ENCODE measurements at regions not wholly inside any gene's neighbourhood (a gene's known extent, or its start where the extent isn't known, plus 50 kb on each side); places are given as distances from the start of the nearest gene placed in this dataset.

DNA sequence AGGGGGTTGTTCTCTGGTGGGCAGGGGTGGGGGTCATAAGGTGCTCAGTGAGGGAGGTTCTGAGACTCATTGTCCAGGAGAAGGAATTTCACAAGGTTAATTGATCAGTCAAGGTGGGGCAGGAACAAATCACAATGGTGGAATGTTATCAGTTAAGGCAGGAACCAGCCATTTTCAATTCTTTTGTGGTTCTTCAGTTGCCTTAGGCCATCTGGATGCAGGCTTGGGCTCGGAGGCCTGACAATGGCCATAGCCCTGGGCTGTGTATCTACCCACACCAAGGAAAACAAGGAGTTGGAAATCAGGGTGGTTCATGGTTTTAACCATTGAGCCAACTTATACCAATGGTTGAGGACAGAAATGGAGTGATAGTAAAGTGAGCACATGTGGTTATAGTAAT is 1221.8 kb downstream of the TYW1 start:
- no peaks in the 10 kb centered on the region for H3K79me1 ChIP-seq (ENCODE audit: low read depth in 1 of 2, low read length in 2 of 2)
- no CpG with 5 or more reads among the region's 1 CpG for WGBS, 2 experiments (ENCODE audit: extremely low coverage in 2 of 2, insufficient read length in 1 of 2)
- dilution Hi-C loops (cut with HindIII; ENCODE audit: low sequenced_read_pairs, unreplicated experiment) = no loop called here
- H3K4ac ChIP-seq (ENCODE audit: low read depth, low read length) = no peak overlapping the region
- H2AK5ac ChIP-seq (ENCODE audit: low read depth, low read length) = no peak overlapping the region
- no peak overlapping the region for H3K27ac ChIP-seq (ENCODE audit: insufficient read depth, low read length)
- H3K9ac ChIP-seq (ENCODE audit: low read depth, low read length) = no peak overlapping the region
- no peaks in the 10 kb centered on the region for H3K36me3 ChIP-seq (ENCODE audit: control insufficient read depth, insufficient read depth, low read length)
- in situ Hi-C loops (cut with MboI; ENCODE audit: low sequenced_read_pairs) = no loop called here
- H2BK15ac ChIP-seq (ENCODE audit: low read depth, low read length) = no peak overlapping the region
- H3K27me3 ChIP-seq (ENCODE audit: control insufficient read depth, insufficient read depth, low read length) = no peaks in the 10 kb centered on the region
- DNase-seq = no peak
- H4K8ac ChIP-seq (ENCODE audit: low read depth in 2 of 2, low read length in 2 of 2) = no peak overlapping the region
- no peak overlapping the region for H2BK20ac ChIP-seq (ENCODE audit: low read depth, low read length)
- H3K18ac ChIP-seq (ENCODE audit: low read depth, low read length) = no peak overlapping the region
- H3K23ac ChIP-seq (ENCODE audit: low read depth, low read length) = no peak overlapping the region
- H4K91ac ChIP-seq (ENCODE audit: insufficient read depth, low read depth, low read length) = no peak overlapping the region
- no peak overlapping the region for H2BK5ac ChIP-seq (ENCODE audit: low read depth, low read length, poor library complexity, severe bottlenecking)
- H4K20me1 ChIP-seq (ENCODE audit: insufficient read depth, low read length) = no peaks in the 10 kb centered on the region
- H3K9me3 ChIP-seq (ENCODE audit: control insufficient read depth, insufficient read depth, low read length) = peaks cover 16% of the 10 kb centered on the region
- ChIA-PET CTCF (no interaction called here), POLR2A (ENCODE audit: unreplicated experiment) (no interaction called here)
- H3K4me2 ChIP-seq (ENCODE audit: low read depth, low read length) = no peak overlapping the region
- H2AFZ ChIP-seq (replicated peaks; ENCODE audit: low read length, poor library complexity) = no peak overlapping the region
- no peak overlapping the region for H2BK120ac ChIP-seq (ENCODE audit: low read depth, low read length)
- intact Hi-C loops (cut with micrococcal nuclease) = no loop called here
- no peaks in the 10 kb centered on the region for H3K9me1 ChIP-seq (ENCODE audit: insufficient read depth, low read length)
- no peak overlapping the region for H2AK9ac ChIP-seq (replicated peaks; ENCODE audit: low read depth, low read length, poor library complexity)
- no peak for ATAC-seq (ENCODE audit: low read depth)
- TF ChIP-seq, protein P1, sequence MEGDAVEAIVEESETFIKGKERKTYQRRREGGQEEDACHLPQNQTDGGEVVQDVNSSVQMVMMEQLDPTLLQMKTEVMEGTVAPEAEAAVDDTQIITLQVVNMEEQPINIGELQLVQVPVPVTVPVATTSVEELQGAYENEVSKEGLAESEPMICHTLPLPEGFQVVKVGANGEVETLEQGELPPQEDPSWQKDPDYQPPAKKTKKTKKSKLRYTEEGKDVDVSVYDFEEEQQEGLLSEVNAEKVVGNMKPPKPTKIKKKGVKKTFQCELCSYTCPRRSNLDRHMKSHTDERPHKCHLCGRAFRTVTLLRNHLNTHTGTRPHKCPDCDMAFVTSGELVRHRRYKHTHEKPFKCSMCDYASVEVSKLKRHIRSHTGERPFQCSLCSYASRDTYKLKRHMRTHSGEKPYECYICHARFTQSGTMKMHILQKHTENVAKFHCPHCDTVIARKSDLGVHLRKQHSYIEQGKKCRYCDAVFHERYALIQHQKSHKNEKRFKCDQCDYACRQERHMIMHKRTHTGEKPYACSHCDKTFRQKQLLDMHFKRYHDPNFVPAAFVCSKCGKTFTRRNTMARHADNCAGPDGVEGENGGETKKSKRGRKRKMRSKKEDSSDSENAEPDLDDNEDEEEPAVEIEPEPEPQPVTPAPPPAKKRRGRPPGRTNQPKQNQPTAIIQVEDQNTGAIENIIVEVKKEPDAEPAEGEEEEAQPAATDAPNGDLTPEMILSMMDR (conservative IDR thresholded peaks at IDR 0.05; ENCODE audit: low read depth, low read length) = no peak
- no peak for TF ChIP-seq CEBPB (IDR thresholded peaks at IDR 0.05; ENCODE audit: low read depth, low read length)
- no peak for TF ChIP-seq MXI1 (IDR thresholded peaks at IDR 0.05; ENCODE audit: borderline replicate concordance, low read depth, low read length)
- TF ChIP-seq NFE2L2 (IDR thresholded peaks at IDR 0.05; ENCODE audit: low read depth, low read length) = no peak
- no peak for TF ChIP-seq POLR2A (IDR thresholded peaks at IDR 0.05; ENCODE audit: low read depth, low read length)
- TF ChIP-seq FOS (IDR thresholded peaks at IDR 0.05; ENCODE audit: low read depth, low read length) = no peak
- TF ChIP-seq, protein P2, sequence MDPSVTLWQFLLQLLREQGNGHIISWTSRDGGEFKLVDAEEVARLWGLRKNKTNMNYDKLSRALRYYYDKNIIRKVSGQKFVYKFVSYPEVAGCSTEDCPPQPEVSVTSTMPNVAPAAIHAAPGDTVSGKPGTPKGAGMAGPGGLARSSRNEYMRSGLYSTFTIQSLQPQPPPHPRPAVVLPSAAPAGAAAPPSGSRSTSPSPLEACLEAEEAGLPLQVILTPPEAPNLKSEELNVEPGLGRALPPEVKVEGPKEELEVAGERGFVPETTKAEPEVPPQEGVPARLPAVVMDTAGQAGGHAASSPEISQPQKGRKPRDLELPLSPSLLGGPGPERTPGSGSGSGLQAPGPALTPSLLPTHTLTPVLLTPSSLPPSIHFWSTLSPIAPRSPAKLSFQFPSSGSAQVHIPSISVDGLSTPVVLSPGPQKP (IDR thresholded peaks at IDR 0.05; ENCODE audit: borderline replicate concordance, low read depth, low read length) = no peak
- TF ChIP-seq, protein P3, sequence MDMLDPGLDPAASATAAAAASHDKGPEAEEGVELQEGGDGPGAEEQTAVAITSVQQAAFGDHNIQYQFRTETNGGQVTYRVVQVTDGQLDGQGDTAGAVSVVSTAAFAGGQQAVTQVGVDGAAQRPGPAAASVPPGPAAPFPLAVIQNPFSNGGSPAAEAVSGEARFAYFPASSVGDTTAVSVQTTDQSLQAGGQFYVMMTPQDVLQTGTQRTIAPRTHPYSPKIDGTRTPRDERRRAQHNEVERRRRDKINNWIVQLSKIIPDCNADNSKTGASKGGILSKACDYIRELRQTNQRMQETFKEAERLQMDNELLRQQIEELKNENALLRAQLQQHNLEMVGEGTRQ (IDR thresholded peaks at IDR 0.05; ENCODE audit: low read depth, low read length) = no peak
- TF ChIP-seq RAD21 (IDR thresholded peaks at IDR 0.05; ENCODE audit: low read length) = no peak
- no peak for TF ChIP-seq CHD1 (IDR thresholded peaks at IDR 0.05; ENCODE audit: low read depth, low read length)
- TF ChIP-seq RCOR1 (IDR thresholded peaks at IDR 0.05; ENCODE audit: insufficient replicate concordance, low read length) = no peak
- TF ChIP-seq RFX5 (IDR thresholded peaks at IDR 0.05; ENCODE audit: low read depth, low read length) = no peak
- TF ChIP-seq BHLHE40 (IDR thresholded peaks at IDR 0.05; ENCODE audit: low read depth, low read length) = no peak
- H3K4me3 ChIP-seq (ENCODE audit: insufficient read depth, low read depth, low read length) = no peak overlapping the region
- no peak overlapping the region for H3K56ac ChIP-seq (ENCODE audit: extremely low read depth, insufficient read depth, low read length)
- no TSS peak for BruUV-seq (replicated peaks)
- no peak overlapping the region for H4K5ac ChIP-seq (ENCODE audit: low read depth, low read length)
- no peaks in the 10 kb centered on the region for H3K4me1 ChIP-seq (ENCODE audit: control insufficient read depth, insufficient read depth, low read length)
- no peak overlapping the region for H3K14ac ChIP-seq (replicated peaks; ENCODE audit: low read depth, low read length)

Data from IMR-90 (cell line).